ENCODE measurements at regions not wholly inside any gene's neighbourhood (a gene's known extent, or its start where the extent isn't known, plus 50 kb on each side); places are given as distances from the start of the nearest gene placed in this dataset.

GRCh38 chr20:40602381-40602780 is 86.7 kb downstream of the MAFB start:
- TF ChIP-seq EZH2 (IDR thresholded peaks at IDR 0.05; ENCODE audit: borderline replicate concordance, low read length), result no peak
- no peak for TF ChIP-seq CTCF (conservative IDR thresholded peaks at IDR 0.05 in 1 of 2, IDR thresholded peaks at IDR 0.05 in 1 of 2; ENCODE audit: extremely low read depth in 1 of 2, insufficient read depth in 1 of 2, low read depth in 1 of 2, low read length in 2 of 2)
